GM19238 (cell line): ENCODE measurements at regions not wholly inside any gene's neighbourhood (a gene's known extent, or its start where the extent isn't known, plus 50 kb on each side); places are given as distances from the start of the nearest gene placed in this dataset.

Experiments
- DNase-seq: peaks from one replicate; pipeline ENCODE4 v3.0.0; 2011; ENCODE audit warnings: low spot score; ENCODE audit not compliant: insufficient read length

- no peak for DNase-seq
These were observed 560.0 kb upstream of the KCNMB2 start for GRCh38 chr3:177976241-177976640.

- DNase-seq: no peak
These were observed 559.4 kb upstream of the KCNMB2 start for GRCh38 chr3:177976866-177977265.

GRCh38 chr3:177977381-177978158, 558.7 kb upstream of the KCNMB2 start:
- no peak for DNase-seq

- no peak for DNase-seq
These were observed 557.3 kb upstream of the KCNMB2 start for GRCh38 chr3:177978946-177979345.

- DNase-seq: no peak
These were observed 556.5 kb upstream of the KCNMB2 start for GRCh38 chr3:177979703-177980102.

GRCh38 chr3:177981576-177981975, 554.7 kb upstream of the KCNMB2 start:
- no peak for DNase-seq

GRCh38 chr3:177982034-177982433, 554.2 kb upstream of the KCNMB2 start:
- no peak for DNase-seq

- no peak for DNase-seq
These were observed 552.9 kb upstream of the KCNMB2 start for GRCh38 chr3:177983320-177983719.

- no peak for DNase-seq
These were observed 543.0 kb upstream of the KCNMB2 start for GRCh38 chr3:177992993-177993970.

- DNase-seq: no peak
These were observed 541.3 kb upstream of the KCNMB2 start for GRCh38 chr3:177994976-177995375.

GRCh38 chr3:177995381-177996085, 540.7 kb upstream of the KCNMB2 start:
- DNase-seq: no peak

GRCh38 chr3:178001670-178002101, 534.5 kb upstream of the KCNMB2 start:
- DNase-seq: no peak

- DNase-seq: no peak
These were observed 534.1 kb upstream of the KCNMB2 start for GRCh38 chr3:178002113-178002512.

GRCh38 chr3:178003756-178004155, 532.5 kb upstream of the KCNMB2 start:
- no peak for DNase-seq

- DNase-seq: no peak
These were observed 530.3 kb upstream of the KCNMB2 start for GRCh38 chr3:178005961-178006360.

- DNase-seq: no peak
These were observed 525.9 kb upstream of the KCNMB2 start for GRCh38 chr3:178010306-178010705.

GRCh38 chr3:178019645-178020044, 516.6 kb upstream of the KCNMB2 start:
- no peak for DNase-seq

GRCh38 chr3:178022599-178022998, 513.6 kb upstream of the KCNMB2 start:
- no peak for DNase-seq

GRCh38 chr3:178028933-178029332, 507.3 kb upstream of the KCNMB2 start:
- DNase-seq: no peak

- no peak for DNase-seq
These were observed 499.6 kb upstream of the KCNMB2 start for GRCh38 chr3:178036451-178037144.

- no peak for DNase-seq
These were observed 494.3 kb upstream of the KCNMB2 start for GRCh38 chr3:178041931-178042330.
